H1 (cell line): ENCODE measurements at regions not wholly inside any gene's neighbourhood (a gene's known extent, or its start where the extent isn't known, plus 50 kb on each side); places are given as distances from the start of the nearest gene placed in this dataset.

Experiments
- CTCF ChIA-PET: fragments of 300-600 bp; sonication (Branson Sonifier 250); formaldehyde crosslinking; loops from one replicate; lab custom pipeline; 2021; ENCODE audit not compliant: partially characterized antibody; lab: Charles Lee
- POLR2A ChIA-PET: fragments of 300-600 bp; sonication (Branson Sonifier 250); formaldehyde crosslinking; loops from one replicate; lab custom pipeline; 2021; ENCODE audit warnings: inconsistent platforms; ENCODE audit not compliant: partially characterized antibody; lab: Charles Lee
- DNase-seq, 2 experiments: peaks; one replicate each; pipeline versions ENCODE4 v3.0.0 to v3.0.0-alpha.2; 2010 to 2022; ENCODE audit warnings: low spot score in 2 of 2, low read depth in 1 of 2, mixed read lengths in 1 of 2
- FAIRE-seq: peaks from 2 replicates; lab custom pipeline; 2011; peaks lifted over from hg19 to GRCh38; lab: Jason Lieb, UNC
- H2AFZ ChIP-seq: 2 replicates; pipeline ENCODE4 v1.8.1; 2012; ENCODE audit warnings: low read length, inconsistent platforms
- H2AK5ac ChIP-seq: 2 replicates; pipeline ENCODE4 v1.6.1; 2013; ENCODE audit warnings: low read depth, low read length
- H2BK120ac ChIP-seq: replicated peaks from 2 replicates; pipeline ENCODE3; 2013; ENCODE audit warnings: low read depth, low read length, inconsistent platforms
- H2BK12ac ChIP-seq: 2 replicates; pipeline ENCODE4 v1.6.1; 2013; ENCODE audit warnings: low read depth, low read length
- H2BK15ac ChIP-seq: 2 replicates; pipeline ENCODE4 v1.6.1; 2013; ENCODE audit warnings: low read length
- H2BK20ac ChIP-seq: 2 replicates; pipeline ENCODE4 v1.6.1; 2013; ENCODE audit warnings: low read length
- H2BK5ac ChIP-seq: 2 replicates; pipeline ENCODE4 v1.6.1; 2013; ENCODE audit warnings: low read depth, low read length
- H3K14ac ChIP-seq: 2 replicates; pipeline ENCODE4 v1.6.1; 2013; ENCODE audit warnings: inconsistent platforms; ENCODE audit not compliant: insufficient read length
- H3K18ac ChIP-seq: 2 replicates; pipeline ENCODE4 v1.6.1; 2013; ENCODE audit warnings: low read length; ENCODE audit errors: extremely low read depth
- H3K23ac ChIP-seq: 2 replicates; pipeline ENCODE4 v1.6.1; 2013; ENCODE audit warnings: inconsistent platforms; ENCODE audit not compliant: insufficient read length
- H3K23me2 ChIP-seq: 2 replicates; pipeline ENCODE4 v1.6.1; 2013; ENCODE audit warnings: low read depth, low read length
- H3K27ac ChIP-seq: 2 replicates; pipeline ENCODE4 v1.6.1; 2011; ENCODE audit warnings: low read depth, low read length, inconsistent platforms
- H3K27me3 ChIP-seq, 4 experiments: replicated peaks in 1 of 4; 1 replicate in 1 of 4; 2 replicates in 3 of 4; pipeline versions ENCODE4 v1.6.1 to v1.8.1; 2011 to 2013; ENCODE audit warnings: low read length in 3 of 4, mild to moderate bottlenecking in 3 of 4, inconsistent platforms in 2 of 4, mixed read lengths in 2 of 4, moderate library complexity in 1 of 4; ENCODE audit not compliant: control insufficient read depth in 3 of 4, insufficient read depth in 3 of 4; ENCODE audit errors: extremely low read depth in 1 of 4
- H3K36me3 ChIP-seq, 4 experiments: 2 replicates each; pipeline versions ENCODE4 v1.6.1 to v1.8.1; 2011 to 2013; ENCODE audit warnings: mild to moderate bottlenecking in 4 of 4, low read length in 3 of 4, moderate library complexity in 2 of 4, control low read depth in 1 of 4, inconsistent platforms in 1 of 4; ENCODE audit not compliant: insufficient read depth in 4 of 4, control insufficient read depth in 2 of 4
- H3K4ac ChIP-seq: replicated peaks from 2 replicates; pipeline ENCODE3; 2013; ENCODE audit warnings: low read length, low read depth, mixed read lengths, inconsistent platforms; ENCODE audit not compliant: insufficient read length
- H3K4me1 ChIP-seq, 4 experiments: replicated peaks in 1 of 4; 1 replicate in 1 of 4; 2 replicates in 3 of 4; pipeline versions ENCODE4 v1.6.1 to v1.8.1; 2011 to 2013; ENCODE audit warnings: low read length in 3 of 4, inconsistent platforms in 2 of 4, mixed read lengths in 1 of 4; ENCODE audit not compliant: insufficient read depth in 4 of 4, control insufficient read depth in 3 of 4
- H3K4me2 ChIP-seq, 2 experiments: 2 replicates each; pipeline versions ENCODE4 v1.6.1 to v1.8.1; 2011 to 2013; ENCODE audit warnings: low read depth in 2 of 2, low read length in 2 of 2, control low read depth in 1 of 2, inconsistent platforms in 1 of 2, mild to moderate bottlenecking in 1 of 2; ENCODE audit not compliant: insufficient read depth in 1 of 2
- H3K4me3 ChIP-seq, 4 experiments: fragments of 200-600, 300-600 bp in 1 of 4; sonication (generic), shearing (Covaris generic), sonication (Bioruptor Twin) in 1 of 4; 2 replicates each; pipeline versions ENCODE4 v1.5.1 to v1.8.1; 2011 to 2016; ENCODE audit warnings: low read length in 4 of 4, low read depth in 3 of 4, control low read depth in 2 of 4, inconsistent platforms in 2 of 4, mild to moderate bottlenecking in 2 of 4, mixed read lengths in 1 of 4, moderate library complexity in 1 of 4; ENCODE audit not compliant: insufficient read depth in 2 of 4; ENCODE audit errors: extremely low read depth in 1 of 4
- H3K56ac ChIP-seq: replicated peaks from 2 replicates; pipeline ENCODE3; 2013; ENCODE audit warnings: low read depth, mild to moderate bottlenecking, mixed read lengths, low read length, inconsistent platforms; ENCODE audit not compliant: insufficient read length
- H3K79me1 ChIP-seq: 2 replicates; pipeline ENCODE4 v1.6.1; 2013; ENCODE audit warnings: low read depth, low read length, control low read depth
- H3K79me2 ChIP-seq, 2 experiments: 2 replicates each; pipeline versions ENCODE4 v1.6.1 to v1.8.1; 2012 to 2013; ENCODE audit warnings: low read length in 2 of 2, mild to moderate bottlenecking in 2 of 2, inconsistent platforms in 1 of 2; ENCODE audit not compliant: insufficient read depth in 2 of 2, control insufficient read depth in 1 of 2
- H3K9ac ChIP-seq, 4 experiments: replicated peaks in 1 of 4; 1 replicate in 1 of 4; 2 replicates in 3 of 4; pipeline versions ENCODE4 v1.6.1 to v1.8.1; 2011 to 2013; ENCODE audit warnings: low read depth in 3 of 4, low read length in 3 of 4, control low read depth in 2 of 4, mild to moderate bottlenecking in 2 of 4, moderate library complexity in 2 of 4, inconsistent platforms in 1 of 4; ENCODE audit errors: extremely low read depth in 1 of 4
- H3K9me3 ChIP-seq, 2 experiments: 2 replicates each; pipeline versions ENCODE4 v1.6.1 to v1.8.1; 2012 to 2013; ENCODE audit warnings: mild to moderate bottlenecking in 2 of 2, moderate library complexity in 2 of 2, control low read depth in 1 of 2, inconsistent platforms in 1 of 2, low read depth in 1 of 2, low read length in 1 of 2, mixed read lengths in 1 of 2; ENCODE audit not compliant: insufficient read depth in 2 of 2
- H4K20me1 ChIP-seq, 2 experiments: replicated peaks in 1 of 2; 2 replicates each; pipeline versions ENCODE3 to v1.8.1; 2011 to 2013; ENCODE audit warnings: inconsistent platforms in 2 of 2, low read length in 2 of 2, mild to moderate bottlenecking in 1 of 2; ENCODE audit not compliant: insufficient read depth in 2 of 2, control insufficient read depth in 1 of 2
- H4K5ac ChIP-seq: 2 replicates; pipeline ENCODE4 v1.6.1; 2013; ENCODE audit warnings: low read length, low read depth, mixed read lengths, inconsistent platforms; ENCODE audit not compliant: insufficient read length
- H4K8ac ChIP-seq: 2 replicates; pipeline ENCODE4 v1.8.0; 2013; ENCODE audit warnings: mild to moderate bottlenecking, moderate library complexity, low read length, inconsistent platforms; ENCODE audit not compliant: insufficient read depth; ENCODE audit errors: extremely low read depth
- H4K91ac ChIP-seq: replicated peaks from 2 replicates; pipeline ENCODE3; 2013; ENCODE audit warnings: low read length, mixed read lengths, inconsistent platforms; ENCODE audit not compliant: insufficient read length
- CBX5 ChIP-seq: fragments of 300-800, 300-1000 bp; sonication (generic); IDR thresholded peaks from 2 replicates; pipeline ENCODE4 v1.7.1; 2016; ENCODE audit warnings: antibody characterized with exemption, low read length, low read depth
- CREB1 ChIP-seq: IDR thresholded peaks from 2 replicates; pipeline ENCODE4 v1.6.1; 2012; ENCODE audit warnings: inconsistent platforms
- KDM5A ChIP-seq: fragments of 200-600 bp; IDR thresholded peaks from 2 replicates; pipeline ENCODE4 v1.7.1; 2012; ENCODE audit warnings: mild to moderate bottlenecking, low read length, inconsistent platforms, mixed read lengths
- RBBP5 ChIP-seq: IDR thresholded peaks from 2 replicates; pipeline ENCODE4 v1.7.1; 2012; ENCODE audit warnings: low read depth, mild to moderate bottlenecking, inconsistent platforms, low read length, moderate library complexity, borderline replicate concordance
- TAF1 ChIP-seq: IDR thresholded peaks from 2 replicates; pipeline ENCODE4 v1.6.1; 2011; ENCODE audit warnings: mild to moderate bottlenecking, low read depth, low read length
- WGBS, 2 experiments: shearing (Covaris generic) in 1 of 2; methylation state at CpG; one replicate each; pipeline versions ENCODE4 v1.1.6 to v1.1.7; 2013 to 2015; ENCODE audit warnings: low lambda C conversion rate in 2 of 2, mixed read lengths in 2 of 2, inconsistent platforms in 1 of 2, low coverage in 1 of 2, missing lambda C conversion rate in 1 of 2; ENCODE audit not compliant: insufficient replicate concordance in 2 of 2, insufficient coverage in 1 of 2, insufficient read length in 1 of 2; ENCODE audit errors: extremely low coverage in 1 of 2, missing lambda C conversion rate in 1 of 2; 5-methylcytosine and 5-hydroxymethylcytosine counted together
- TF ChIP-seq, protein P1 (sequence below), 3 experiments: IDR thresholded peaks; 1 replicate in 2 of 3; 2 replicates in 1 of 3; pipeline versions ENCODE4 v1.5.1 to v1.6.1; 2011; ENCODE audit warnings: low read length in 3 of 3, mild to moderate bottlenecking in 3 of 3, inconsistent platforms in 2 of 3, low read depth in 1 of 3, moderate library complexity in 1 of 3; ENCODE audit not compliant: insufficient read depth in 1 of 3; ENCODE audit errors: control extremely low read depth in 1 of 3

GRCh38 chr11:107102692-107103477, 84.6 kb upstream of the GUCY1A2 start:
- Histone ChIP-seq H3K9ac (no peak overlapping the region), H3K56ac (no peak overlapping the region), H2AFZ (0 out of 2 replicates have a peak overlapping the region, but pooled peaks have one; percentile 7), H3K27ac (no peak overlapping the region), H2BK15ac (no peak overlapping the region), H3K23ac (no peak overlapping the region), H3K23me2 (no peaks in the 10 kb centered on the region; the same call in 1 of the 2 replicates), H2BK5ac (no peak overlapping the region), H3K4me3 (no peak overlapping the region), H3K18ac (no peak overlapping the region), H3K79me1 (no peaks in the 10 kb centered on the region), H3K36me3 (no peaks in the 10 kb centered on the region), H3K4ac (no peak overlapping the region), H4K91ac (no peak overlapping the region), H3K14ac (no peak overlapping the region), H2BK12ac (no peak overlapping the region), H3K79me2 (no peaks in the 10 kb centered on the region), H2BK120ac (no peak overlapping the region), H4K8ac (no peak overlapping the region), H4K5ac (no peak overlapping the region), H3K27me3 (no peaks in the 10 kb centered on the region), H3K9me3 (0 out of 4 replicates have a peak, but pooled peaks cover 0 to 3% of the 10 kb centered on the region in 2 experiments), H2BK20ac (no peak overlapping the region), H4K20me1 (no peaks in the 10 kb centered on the region), H2AK5ac (no peak overlapping the region), H3K4me2 (no peak overlapping the region), H3K4me1 (no peaks in the 10 kb centered on the region)
- ChIA-PET POLR2A (no interaction called here), CTCF (interaction anchor here (1.6 kb wide), 3 partner anchors 9 to 37 kb away, joined by 4 to 5 read pairs (median 4); no protein-coding TSS in a partner anchor)
- no peak for DNase-seq
- FAIRE-seq: no peak
- WGBS, 2 experiments: 95% methylated on average over 9 of the region's 9 CpGs; no CpG with 5 or more reads in 1 of the 2 experiments
- no peak for TF ChIP-seq KDM5A
- TF ChIP-seq TAF1: no peak
- TF ChIP-seq CREB1: no peak
- no peak for TF ChIP-seq RBBP5
- no peak for TF ChIP-seq CBX5
- TF ChIP-seq, protein P1, sequence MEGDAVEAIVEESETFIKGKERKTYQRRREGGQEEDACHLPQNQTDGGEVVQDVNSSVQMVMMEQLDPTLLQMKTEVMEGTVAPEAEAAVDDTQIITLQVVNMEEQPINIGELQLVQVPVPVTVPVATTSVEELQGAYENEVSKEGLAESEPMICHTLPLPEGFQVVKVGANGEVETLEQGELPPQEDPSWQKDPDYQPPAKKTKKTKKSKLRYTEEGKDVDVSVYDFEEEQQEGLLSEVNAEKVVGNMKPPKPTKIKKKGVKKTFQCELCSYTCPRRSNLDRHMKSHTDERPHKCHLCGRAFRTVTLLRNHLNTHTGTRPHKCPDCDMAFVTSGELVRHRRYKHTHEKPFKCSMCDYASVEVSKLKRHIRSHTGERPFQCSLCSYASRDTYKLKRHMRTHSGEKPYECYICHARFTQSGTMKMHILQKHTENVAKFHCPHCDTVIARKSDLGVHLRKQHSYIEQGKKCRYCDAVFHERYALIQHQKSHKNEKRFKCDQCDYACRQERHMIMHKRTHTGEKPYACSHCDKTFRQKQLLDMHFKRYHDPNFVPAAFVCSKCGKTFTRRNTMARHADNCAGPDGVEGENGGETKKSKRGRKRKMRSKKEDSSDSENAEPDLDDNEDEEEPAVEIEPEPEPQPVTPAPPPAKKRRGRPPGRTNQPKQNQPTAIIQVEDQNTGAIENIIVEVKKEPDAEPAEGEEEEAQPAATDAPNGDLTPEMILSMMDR (IDR thresholded peaks at IDR 0.05; ENCODE audit: control extremely low read depth in 1 of 3, insufficient read depth in 1 of 3, low read depth in 1 of 3, low read length in 3 of 3): peak in 2 of 3 experiments; percentile 24 to 45; a peak in 2 of 4 replicates
